HCT116 (cell line): ENCODE measurements at regions not wholly inside any gene's neighbourhood (a gene's known extent, or its start where the extent isn't known, plus 50 kb on each side); places are given as distances from the start of the nearest gene placed in this dataset.

ENCODE experiments used
- ATAC-seq: fragments of 200-7000 bp; cut with Tn5 transposase; 2 replicates; pipeline ENCODE4 v1.9.1; 2020; ENCODE audit warnings: mild to moderate bottlenecking, moderate library complexity
- BruUV-seq: library from RNA; stranded (reverse); fragments of 400-500 nt; replicated peaks from 2 replicates; lab custom pipeline; 2021; lab: Mats Ljungman, UMichigan
- CTCF ChIA-PET: fragments of 300-600 bp; sonication (Branson Sonifier 250); formaldehyde crosslinking; loops from one replicate; lab custom pipeline; 2021; ENCODE audit warnings: antibody characterized with exemption; lab: Charles Lee
- POLR2A ChIA-PET: fragments of 300-600, 350-600 bp; sonication (Branson Sonifier 250); formaldehyde crosslinking; loops from one replicate; lab custom pipeline; 2021; ENCODE audit warnings: antibody characterized with exemption; lab: Charles Lee
- RAD21 ChIA-PET, 2 experiments: fragments of 300-600 bp; sonication (Branson Sonifier 250); formaldehyde crosslinking; loops; one replicate each; lab custom pipeline; 2023; ENCODE audit warnings: low total read pairs in 2 of 2; ENCODE audit not compliant: uncharacterized antibody in 2 of 2, unreplicated experiment in 2 of 2, low non-redundant PET in 1 of 2; lab: Charles Lee
- DNase-seq: peaks from one replicate; pipeline ENCODE4 v3.0.0-alpha.2; 2010; ENCODE audit warnings: low read depth, low spot score
- H2AFZ ChIP-seq: fragments of 200-600 bp; shearing (Covaris generic), sonication (generic); 2 replicates; pipeline ENCODE4 v1.6.1; 2017; ENCODE audit warnings: low read depth, mixed run types, mixed read lengths, antibody characterized with exemption, low read length; ENCODE audit not compliant: poor library complexity, severe bottlenecking
- H3K27ac ChIP-seq: 2 replicates; pipeline ENCODE4 v1.5.1; 2012; ENCODE audit warnings: low read depth, low read length
- H3K27me3 ChIP-seq: fragments of 200-600 bp; sonication (generic); 2 replicates; pipeline ENCODE4 v1.6.1; 2016; ENCODE audit warnings: mixed run types, low read length, mixed read lengths; ENCODE audit not compliant: insufficient read depth
- H3K36me3 ChIP-seq, 2 experiments: fragments of 200-500 bp in 1 of 2; fragments of 200-600 bp in 1 of 2; sonication (Bioruptor generic) in 1 of 2; sonication (generic) in 1 of 2; 2 replicates each; pipeline versions ENCODE4 v1.5.1 to v1.6.1; 2014 to 2016; ENCODE audit warnings: low read length in 2 of 2, inconsistent platforms in 1 of 2, mixed read lengths in 1 of 2, mixed run types in 1 of 2; ENCODE audit not compliant: insufficient read depth in 2 of 2, control insufficient read depth in 1 of 2
- H3K4me1 ChIP-seq, 2 experiments: fragments of 200-600 bp in 1 of 2; sonication (generic) in 1 of 2; 2 replicates each; pipeline versions ENCODE4 v1.5.1 to v1.6.1; 2012 to 2017; ENCODE audit warnings: low read length in 2 of 2, inconsistent platforms in 1 of 2, mild to moderate bottlenecking in 1 of 2, mixed read lengths in 1 of 2, mixed run types in 1 of 2, moderate library complexity in 1 of 2; ENCODE audit not compliant: insufficient read depth in 2 of 2, control insufficient read depth in 1 of 2
- H3K4me2 ChIP-seq: fragments of 200-600 bp; sonication (generic); 2 replicates; pipeline ENCODE4 v1.6.1; 2017; ENCODE audit warnings: mixed run types, low read length, mixed read lengths
- H3K4me3 ChIP-seq, 2 experiments: fragments of 200-600 bp in 1 of 2; sonication (generic) in 1 of 2; replicated peaks in 1 of 2; 2 replicates each; pipeline ENCODE4 v1.5.1; 2011 to 2016; ENCODE audit warnings: low read length in 2 of 2, control low read depth in 1 of 2, low read depth in 1 of 2, mild to moderate bottlenecking in 1 of 2, mixed read lengths in 1 of 2, mixed run types in 1 of 2
- H3K79me2 ChIP-seq: fragments of 200-600 bp; sonication (generic); 2 replicates; pipeline ENCODE4 v1.6.1; 2017; ENCODE audit warnings: mild to moderate bottlenecking, mixed run types, low read length, moderate library complexity, mixed read lengths; ENCODE audit not compliant: insufficient read depth
- H3K9ac ChIP-seq: fragments of 200-600 bp; sonication (generic); 2 replicates; pipeline ENCODE4 v1.6.1; 2016; ENCODE audit warnings: low read length, mixed read lengths
- H3K9me2 ChIP-seq: fragments of 200-600 bp; sonication (generic), shearing (Covaris generic); 2 replicates; pipeline ENCODE4 v1.6.1; 2017; ENCODE audit warnings: mixed run types, mild to moderate bottlenecking, moderate library complexity; ENCODE audit not compliant: insufficient read depth
- H3K9me3 ChIP-seq, 2 experiments: fragments of 200-500 bp in 1 of 2; fragments of 200-600 bp in 1 of 2; sonication (Bioruptor generic) in 1 of 2; sonication (generic) in 1 of 2; 2 replicates each; pipeline ENCODE4 v1.6.1; 2014 to 2017; ENCODE audit warnings: low read length in 2 of 2, mixed read lengths in 2 of 2, inconsistent platforms in 1 of 2, low read depth in 1 of 2, mild to moderate bottlenecking in 1 of 2, mixed run types in 1 of 2, moderate library complexity in 1 of 2; ENCODE audit not compliant: control insufficient read depth in 1 of 2, insufficient read depth in 1 of 2
- H4K20me1 ChIP-seq: fragments of 200-600 bp; sonication (generic), shearing (Covaris generic); 2 replicates; pipeline ENCODE4 v1.6.1; 2017; ENCODE audit warnings: mixed run types, mild to moderate bottlenecking, moderate library complexity; ENCODE audit not compliant: insufficient read depth
- ATF3 ChIP-seq: IDR thresholded peaks from 2 replicates; pipeline ENCODE4 v1.6.1; 2012
- CBX3 ChIP-seq: IDR thresholded peaks from 2 replicates; pipeline ENCODE4 v1.6.1; 2012; ENCODE audit warnings: low read depth
- CTCF ChIP-seq, 3 experiments: fragments of 200-600 bp in 1 of 3; sonication (generic) in 1 of 3; IDR thresholded peaks in 2 of 3; conservative IDR thresholded peaks in 1 of 3; 2 replicates each; pipeline ENCODE4 v1.5.1; 2012 to 2017; ENCODE audit warnings: low read depth in 2 of 3, low read length in 2 of 3, antibody characterized with exemption in 1 of 3, borderline replicate concordance in 1 of 3, control low read depth in 1 of 3, mild to moderate bottlenecking in 1 of 3, mixed read lengths in 1 of 3, mixed run types in 1 of 3, moderate library complexity in 1 of 3; ENCODE audit not compliant: insufficient read depth in 1 of 3
- EZH2phosphoT487 ChIP-seq: fragments of 200-600 bp; IDR thresholded peaks from 2 replicates; pipeline ENCODE4 v1.6.1; 2018; ENCODE audit warnings: antibody characterized with exemption, borderline replicate concordance
- JUND ChIP-seq: IDR thresholded peaks from 2 replicates; pipeline ENCODE4 v1.6.1; 2012
- POLR2AphosphoS5 ChIP-seq: IDR thresholded peaks from 2 replicates; pipeline ENCODE4 v1.6.1; 2011; ENCODE audit warnings: mild to moderate bottlenecking, low read depth, low read length, moderate library complexity
- RAD21 ChIP-seq: IDR thresholded peaks from 2 replicates; pipeline ENCODE4 v1.6.1; 2012; ENCODE audit warnings: low read depth, mild to moderate bottlenecking
- SIN3A ChIP-seq: IDR thresholded peaks from 2 replicates; pipeline ENCODE4 v1.6.1; 2012; ENCODE audit warnings: low read depth
- SP1 ChIP-seq: IDR thresholded peaks from 2 replicates; pipeline ENCODE4 v1.6.1; 2012; ENCODE audit warnings: low read depth
- YY1 ChIP-seq: IDR thresholded peaks from 2 replicates; pipeline ENCODE4 v1.6.1; 2011; ENCODE audit warnings: low read length, low read depth, moderate library complexity, mild to moderate bottlenecking; ENCODE audit not compliant: insufficient replicate concordance; ENCODE audit errors: extremely low read depth
- ZFX ChIP-seq: fragments of 450-650 bp; IDR thresholded peaks from 2 replicates; pipeline ENCODE4 v1.6.1; 2017
- intact Hi-C: fragments of 100-400 bp; cut with micrococcal nuclease; formaldehyde crosslinking; loops from 2 replicates; pipeline ENCODE4 v1.10.0; 2022
- TF ChIP-seq, protein P1 (sequence below): IDR thresholded peaks from 2 replicates; pipeline ENCODE4 v1.6.1; 2012
- TF ChIP-seq, protein P2 (sequence below): IDR thresholded peaks from 2 replicates; pipeline ENCODE4 v1.6.1; 2011; ENCODE audit warnings: mild to moderate bottlenecking, low read length, moderate library complexity; ENCODE audit not compliant: insufficient replicate concordance; ENCODE audit errors: extremely low read depth

DNA sequence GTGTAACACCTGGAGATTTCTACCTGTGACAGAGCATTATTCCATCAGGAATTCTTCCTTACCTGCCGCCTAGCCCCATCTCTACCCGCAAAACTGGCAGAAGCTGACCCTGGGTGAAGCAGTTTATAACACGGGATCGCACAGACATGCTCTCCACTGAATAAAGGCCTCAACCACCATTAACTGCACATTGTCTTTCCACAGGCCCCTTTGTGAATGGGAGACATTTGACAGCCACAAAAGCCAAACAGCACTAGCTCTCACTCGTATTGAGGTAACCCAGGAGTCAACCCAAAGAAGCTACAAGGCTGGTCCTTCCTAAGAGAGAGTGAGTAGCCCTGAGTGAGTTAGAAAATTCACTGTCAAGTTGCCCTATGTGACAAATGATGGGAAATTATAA lies 135.6 kb downstream of the RCN1 start:
- no peak overlapping the region for H3K9ac ChIP-seq
- peaks cover under 1% of the 10 kb centered on the region; the same call in 1 of the 2 replicates for H3K27me3 ChIP-seq
- CTCF ChIA-PET = no interaction called here
- no peaks in the 10 kb centered on the region for H3K79me2 ChIP-seq
- no peaks in the 10 kb centered on the region for H3K4me1 ChIP-seq
- H3K9me3 ChIP-seq = no peaks in the 10 kb centered on the region
- no peaks in the 10 kb centered on the region for H3K36me3 ChIP-seq
- POLR2A ChIA-PET = no interaction called here
- no peak overlapping the region for H3K27ac ChIP-seq
- RAD21 ChIA-PET = no interaction called here
- no peak overlapping the region for H3K4me3 ChIP-seq
- intact Hi-C loops = no loop called here
- no TSS peak for BruUV-seq
- no peak overlapping the region for H2AFZ ChIP-seq
- ATAC-seq (no peak), DNase-seq (no peak)
- no peaks in the 10 kb centered on the region for H4K20me1 ChIP-seq
- no peak for TF ChIP-seq RAD21
- no peak for TF ChIP-seq EZH2phosphoT487
- TF ChIP-seq, protein P1, sequence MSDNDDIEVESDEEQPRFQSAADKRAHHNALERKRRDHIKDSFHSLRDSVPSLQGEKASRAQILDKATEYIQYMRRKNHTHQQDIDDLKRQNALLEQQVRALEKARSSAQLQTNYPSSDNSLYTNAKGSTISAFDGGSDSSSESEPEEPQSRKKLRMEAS = no peak
- H3K4me2 ChIP-seq = no peak overlapping the region
- no peaks in the 10 kb centered on the region for H3K9me2 ChIP-seq

DNA sequence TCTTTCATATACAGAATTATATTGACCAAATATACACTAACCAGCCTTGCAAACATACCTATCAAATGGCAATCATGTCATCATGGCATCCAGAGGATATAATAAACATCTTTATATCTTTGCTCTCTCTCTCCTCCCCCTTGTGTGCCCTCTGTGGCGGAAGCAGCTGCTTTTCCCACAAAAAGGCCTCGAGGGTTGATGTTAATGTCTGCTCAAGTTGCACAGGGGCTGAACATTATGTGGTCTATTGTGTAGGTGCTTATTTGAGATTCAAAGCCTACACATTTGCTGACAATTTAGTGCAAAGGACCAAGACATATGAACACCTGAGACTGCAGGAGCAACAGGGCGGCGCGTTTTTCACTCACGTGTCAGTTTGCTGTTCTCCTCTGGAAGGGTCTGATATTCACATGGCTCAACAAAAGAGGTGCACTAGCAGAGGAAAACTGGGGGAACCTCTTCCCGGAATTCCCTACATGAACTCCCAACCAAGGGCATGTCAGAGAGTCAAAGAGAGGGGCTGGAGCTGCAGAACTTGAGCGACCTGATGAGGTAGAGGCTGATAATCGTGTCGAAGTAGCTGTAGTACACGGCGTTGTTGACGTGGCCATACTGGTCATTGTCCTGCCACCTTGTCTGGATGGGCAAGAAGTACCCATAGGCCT lies 138.8 kb downstream of the RCN1 start:
- CTCF ChIA-PET = interaction anchor here (1.7 kb wide), 1 partner anchor 15 kb away, joined by 4 read pairs; no protein-coding TSS in a partner anchor

More for the DNA sequence above, 138.8 kb downstream of the RCN1 start:
- no peak for ATAC-seq
- TF ChIP-seq ATF3 = no peak
- TF ChIP-seq, protein P2, sequence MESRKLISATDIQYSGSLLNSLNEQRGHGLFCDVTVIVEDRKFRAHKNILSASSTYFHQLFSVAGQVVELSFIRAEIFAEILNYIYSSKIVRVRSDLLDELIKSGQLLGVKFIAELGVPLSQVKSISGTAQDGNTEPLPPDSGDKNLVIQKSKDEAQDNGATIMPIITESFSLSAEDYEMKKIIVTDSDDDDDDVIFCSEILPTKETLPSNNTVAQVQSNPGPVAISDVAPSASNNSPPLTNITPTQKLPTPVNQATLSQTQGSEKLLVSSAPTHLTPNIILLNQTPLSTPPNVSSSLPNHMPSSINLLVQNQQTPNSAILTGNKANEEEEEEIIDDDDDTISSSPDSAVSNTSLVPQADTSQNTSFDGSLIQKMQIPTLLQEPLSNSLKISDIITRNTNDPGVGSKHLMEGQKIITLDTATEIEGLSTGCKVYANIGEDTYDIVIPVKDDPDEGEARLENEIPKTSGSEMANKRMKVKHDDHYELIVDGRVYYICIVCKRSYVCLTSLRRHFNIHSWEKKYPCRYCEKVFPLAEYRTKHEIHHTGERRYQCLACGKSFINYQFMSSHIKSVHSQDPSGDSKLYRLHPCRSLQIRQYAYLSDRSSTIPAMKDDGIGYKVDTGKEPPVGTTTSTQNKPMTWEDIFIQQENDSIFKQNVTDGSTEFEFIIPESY = no peak
- TF ChIP-seq EZH2phosphoT487 = no peak
- TF ChIP-seq POLR2AphosphoS5 = no peak
- TF ChIP-seq RAD21 = no peak
- no peak for TF ChIP-seq SIN3A
- TF ChIP-seq SP1 = no peak
- TF ChIP-seq JUND = no peak
- TF ChIP-seq CTCF (IDR thresholded peaks at IDR 0.05 in 2 of 3, conservative IDR thresholded peaks at IDR 0.05 in 1 of 3; ENCODE audit: borderline replicate concordance in 1 of 3, insufficient read depth in 1 of 3, low read depth in 2 of 3, low read length in 2 of 3) = no peak
- no peak for TF ChIP-seq CBX3
- no peak for TF ChIP-seq YY1
- no peak for TF ChIP-seq ZFX
- Histone ChIP-seq H3K9me3 (no peaks in the 10 kb centered on the region), H3K27ac (no peak overlapping the region), H3K9me2 (no peaks in the 10 kb centered on the region), H3K9ac (no peak overlapping the region), H3K4me1 (no peaks in the 10 kb centered on the region), H3K27me3 (no peaks in the 10 kb centered on the region), H3K4me2 (no peak overlapping the region), H3K36me3 (no peaks in the 10 kb centered on the region), H2AFZ (no peak overlapping the region), H3K4me3 (no peak overlapping the region), H4K20me1 (no peaks in the 10 kb centered on the region), H3K79me2 (no peaks in the 10 kb centered on the region)
- intact Hi-C loops = no loop called here
- POLR2A ChIA-PET = no interaction called here
- BruUV-seq = no TSS peak
- DNase-seq = no peak
- RAD21 ChIA-PET = no interaction called here
